Prostate gland (tissue), 2 donors: ENCODE measurements at regions not wholly inside any gene's neighbourhood (a gene's known extent, or its start where the extent isn't known, plus 50 kb on each side); places are given as distances from the start of the nearest gene placed in this dataset.
"Not testable (repeated sequence)": the region's sequence is repeated elsewhere in the genome, so short reads cannot be mapped to it uniquely, and the experiment has no call there.

Experiments used
- DNase-seq: peaks from one replicate; pipeline ENCODE4 v3.0.0-alpha.2; 2019; ENCODE audit warnings: low spot score
- H3K27ac ChIP-seq, 2 donors: fragments of 200-600 bp; sonication (generic); 2 replicates each; pipeline ENCODE4 v1.5.1; 2017 to 2019
- H3K27me3 ChIP-seq: fragments of 200-600 bp; sonication (generic); replicated peaks from 2 replicates; pipeline ENCODE4 v1.5.1; 2019; ENCODE audit not compliant: insufficient read depth
- H3K36me3 ChIP-seq, 2 donors: fragments of 200-600 bp; sonication (generic); 1 replicate in 1 of 2; 2 replicates in 1 of 2; pipeline versions ENCODE4 v1.5.1 to v1.8.1; 2017 to 2019
- H3K4me1 ChIP-seq: fragments of 200-600 bp; sonication (generic); replicated peaks from 2 replicates; pipeline ENCODE4 v1.5.1; 2019
- H3K4me3 ChIP-seq, 2 donors: fragments of 200-600 bp; sonication (generic); 2 replicates each; pipeline ENCODE4 v1.5.1; 2017 to 2019
- H3K9me3 ChIP-seq: fragments of 200-600 bp; sonication (generic); 2 replicates; pipeline ENCODE4 v1.5.1; 2017
- POLR2A ChIP-seq: fragments of 450-650 bp; IDR thresholded peaks from one replicate; pipeline ENCODE4 v1.6.1; 2016; ENCODE audit warnings: antibody characterized with exemption, mild to moderate bottlenecking
- POLR2AphosphoS5 ChIP-seq: sonication (generic); formaldehyde crosslinking; IDR thresholded peaks from one replicate; pipeline ENCODE4 v1.6.1; 2017; ENCODE audit warnings: antibody characterized with exemption
- WGBS: methylation state at CpG from one replicate; pipeline ENCODE4 v1.1.5; 2018; 5-methylcytosine and 5-hydroxymethylcytosine counted together
- intact Hi-C: fragments of 100-400 bp; cut with DNase I; formaldehyde crosslinking; loops from one replicate; pipeline ENCODE4 v1.14.2; 2022
- TF ChIP-seq, protein P1 (sequence below), 4 experiments: fragments of 200-600 bp in 2 of 4; fragments of 450-650 bp in 2 of 4; sonication (generic) in 2 of 4; IDR thresholded peaks; 1 replicate in 3 of 4; 2 replicates in 1 of 4; pipeline ENCODE4 v1.5.1; 2016 to 2019; ENCODE audit warnings: antibody characterized with exemption in 4 of 4, mild to moderate bottlenecking in 2 of 4, moderate library complexity in 2 of 4

DNA sequence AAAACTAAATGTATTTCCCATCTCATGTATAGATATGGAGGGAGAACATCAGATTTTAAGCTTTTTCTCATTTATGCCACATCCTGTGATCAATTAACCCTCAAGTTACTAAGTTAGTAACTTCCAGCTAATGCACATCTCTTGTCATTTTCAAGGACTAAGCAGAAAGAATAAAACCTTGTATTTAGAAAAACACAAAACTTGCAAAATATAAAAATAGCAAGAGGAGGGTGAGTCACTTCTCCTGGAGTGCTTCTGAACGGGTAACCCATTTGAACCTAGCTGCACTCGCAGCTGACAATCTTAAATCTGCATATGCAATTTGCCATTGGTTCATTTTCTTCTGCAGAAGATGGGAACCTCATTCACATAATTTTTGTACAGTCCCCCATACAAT, 500.5 kb downstream of the SETD4 start:
- DNase-seq: no peak
- Histone ChIP-seq H3K27ac (no peak overlapping the region), H3K4me1 (no peaks in the 10 kb centered on the region), H3K36me3 (no peaks in the 10 kb centered on the region), H3K4me3 (no peak overlapping the region), H3K27me3 (no peaks in the 10 kb centered on the region), H3K9me3 (no peaks in the 10 kb centered on the region)
- no peak for TF ChIP-seq POLR2AphosphoS5
- TF ChIP-seq, protein P1, sequence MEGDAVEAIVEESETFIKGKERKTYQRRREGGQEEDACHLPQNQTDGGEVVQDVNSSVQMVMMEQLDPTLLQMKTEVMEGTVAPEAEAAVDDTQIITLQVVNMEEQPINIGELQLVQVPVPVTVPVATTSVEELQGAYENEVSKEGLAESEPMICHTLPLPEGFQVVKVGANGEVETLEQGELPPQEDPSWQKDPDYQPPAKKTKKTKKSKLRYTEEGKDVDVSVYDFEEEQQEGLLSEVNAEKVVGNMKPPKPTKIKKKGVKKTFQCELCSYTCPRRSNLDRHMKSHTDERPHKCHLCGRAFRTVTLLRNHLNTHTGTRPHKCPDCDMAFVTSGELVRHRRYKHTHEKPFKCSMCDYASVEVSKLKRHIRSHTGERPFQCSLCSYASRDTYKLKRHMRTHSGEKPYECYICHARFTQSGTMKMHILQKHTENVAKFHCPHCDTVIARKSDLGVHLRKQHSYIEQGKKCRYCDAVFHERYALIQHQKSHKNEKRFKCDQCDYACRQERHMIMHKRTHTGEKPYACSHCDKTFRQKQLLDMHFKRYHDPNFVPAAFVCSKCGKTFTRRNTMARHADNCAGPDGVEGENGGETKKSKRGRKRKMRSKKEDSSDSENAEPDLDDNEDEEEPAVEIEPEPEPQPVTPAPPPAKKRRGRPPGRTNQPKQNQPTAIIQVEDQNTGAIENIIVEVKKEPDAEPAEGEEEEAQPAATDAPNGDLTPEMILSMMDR (IDR thresholded peaks at IDR 0.05): no peak
- TF ChIP-seq POLR2A: no peak
- 66% methylated on average over 2 of the region's 2 CpGs for WGBS
- intact Hi-C loops: no loop called here

GRCh38 chr21:35559128-35559828, 501.0 kb downstream of the SETD4 start:
- 80% methylated on average over 9 of the region's 9 CpGs for WGBS
- no peak for DNase-seq
- Histone ChIP-seq H3K4me3 (no peak overlapping the region), H3K27ac (no peak overlapping the region), H3K4me1 (no peaks in the 10 kb centered on the region), H3K36me3 (no peaks in the 10 kb centered on the region), H3K27me3 (no peaks in the 10 kb centered on the region), H3K9me3 (no peaks in the 10 kb centered on the region)
- intact Hi-C loops: no loop called here
- TF ChIP-seq POLR2A: no peak
- TF ChIP-seq, protein P1 (IDR thresholded peaks at IDR 0.05): no peak
- TF ChIP-seq POLR2AphosphoS5: no peak

GRCh38 chr21:35556536-35556935, 503.8 kb downstream of the SETD4 start:
- Histone ChIP-seq H3K27me3 (no peaks in the 10 kb centered on the region), H3K9me3 (no peaks in the 10 kb centered on the region), H3K36me3 (no peaks in the 10 kb centered on the region), H3K27ac (no peak overlapping the region), H3K4me3 (no peak overlapping the region), H3K4me1 (no peaks in the 10 kb centered on the region)
- WGBS: 38% methylated on average over 2 of the region's 2 CpGs
- TF ChIP-seq POLR2A (no peak), POLR2AphosphoS5 (no peak)
- intact Hi-C loops: no loop called here
- DNase-seq: no peak

GRCh38 chr21:35552483-35552882, 503.4 kb upstream of the RUNX1 start:
- H3K27ac ChIP-seq, H3K9me3 ChIP-seq, H3K36me3 ChIP-seq, H3K4me1 ChIP-seq, H3K4me3 ChIP-seq, intact Hi-C loops, DNase-seq, H3K27me3 ChIP-seq: not testable (repeated sequence)
- WGBS: 95% methylated on average over 3 of the region's 3 CpGs

DNA sequence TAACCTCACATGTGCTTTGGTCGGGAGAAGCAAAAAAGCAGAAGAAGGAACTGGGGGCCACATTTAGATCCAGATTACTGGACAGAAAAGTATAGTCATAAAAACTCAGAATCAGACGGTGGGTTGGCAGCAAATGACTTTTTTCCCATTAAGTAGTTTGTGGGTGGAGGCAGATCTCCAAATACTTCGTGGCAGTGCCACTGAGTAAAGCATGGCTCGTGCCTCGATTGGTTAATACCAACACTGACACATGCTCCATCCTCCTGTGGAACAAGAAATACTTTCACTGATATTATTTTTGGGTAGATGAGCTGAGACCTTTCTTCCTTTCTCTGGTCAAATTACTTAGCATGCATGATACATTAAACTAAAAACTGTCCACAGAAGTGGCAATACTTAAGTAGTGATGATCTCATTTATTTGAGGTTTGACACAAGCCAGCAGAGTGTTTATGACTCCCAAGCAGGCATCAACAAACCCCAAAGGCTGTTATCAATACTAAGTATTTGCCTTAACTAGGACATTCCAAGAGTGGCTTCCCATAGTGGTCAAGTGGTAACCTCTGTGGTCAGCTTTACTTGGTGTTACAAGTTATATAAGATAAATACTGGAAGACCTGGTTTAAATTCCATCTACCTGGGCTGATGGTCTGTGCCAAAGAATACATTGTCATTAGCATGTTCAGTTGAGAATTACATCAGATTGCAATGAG, 500.0 kb upstream of the RUNX1 start:
- TF ChIP-seq POLR2A (no peak), POLR2AphosphoS5 (no peak)
- TF ChIP-seq, protein P1 (IDR thresholded peaks at IDR 0.05): no peak
- Histone ChIP-seq H3K27ac (no peak overlapping the region), H3K4me3 (no peak overlapping the region), H3K36me3 (no peaks in the 10 kb centered on the region), H3K4me1 (no peaks in the 10 kb centered on the region), H3K27me3 (no peaks in the 10 kb centered on the region), H3K9me3 (no peaks in the 10 kb centered on the region)
- intact Hi-C loops: no loop called here
- no peak for DNase-seq
- WGBS: 76% methylated on average over 5 of the region's 5 CpGs
